ENCODE measurements at regions not wholly inside any gene's neighbourhood (a gene's known extent, or its start where the extent isn't known, plus 50 kb on each side); places are given as distances from the start of the nearest gene placed in this dataset.
"Not testable (repeated sequence)": the region's sequence is repeated elsewhere in the genome, so short reads cannot be mapped to it uniquely, and the experiment has no call there.

DNA sequence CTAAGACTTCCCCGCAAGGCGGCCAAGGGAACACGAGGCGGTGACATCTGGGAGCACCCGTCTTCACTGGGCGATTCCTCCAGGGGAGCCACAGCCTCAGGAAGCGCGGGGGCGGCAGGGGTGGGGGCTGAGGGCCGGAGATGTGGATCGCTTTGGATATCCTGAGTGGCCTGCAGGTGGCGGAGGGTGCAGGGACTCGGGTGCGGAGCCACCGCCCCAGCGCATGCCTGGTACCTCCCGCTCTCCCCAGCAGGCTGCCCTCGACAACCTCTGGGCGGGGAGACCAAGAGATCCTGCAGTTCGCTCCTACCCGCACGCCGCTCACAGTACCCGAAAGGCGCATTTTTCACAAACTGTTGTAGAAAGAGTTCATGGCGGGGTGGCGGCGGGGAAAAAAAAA lies 201.4 kb upstream of the PRKX start:
- H3K27ac Mint-ChIP-seq (ENCODE audit: unreplicated experiment); H3K4me1 Mint-ChIP-seq; H3K9me3 Mint-ChIP-seq; H3K4me3 Mint-ChIP-seq; H3K36me3 Mint-ChIP-seq (ENCODE audit: low read depth); H3K27me3 Mint-ChIP-seq (ENCODE audit: low read depth); DNase-seq (ENCODE audit: low read depth, low spot score): not testable (repeated sequence)

DNA sequence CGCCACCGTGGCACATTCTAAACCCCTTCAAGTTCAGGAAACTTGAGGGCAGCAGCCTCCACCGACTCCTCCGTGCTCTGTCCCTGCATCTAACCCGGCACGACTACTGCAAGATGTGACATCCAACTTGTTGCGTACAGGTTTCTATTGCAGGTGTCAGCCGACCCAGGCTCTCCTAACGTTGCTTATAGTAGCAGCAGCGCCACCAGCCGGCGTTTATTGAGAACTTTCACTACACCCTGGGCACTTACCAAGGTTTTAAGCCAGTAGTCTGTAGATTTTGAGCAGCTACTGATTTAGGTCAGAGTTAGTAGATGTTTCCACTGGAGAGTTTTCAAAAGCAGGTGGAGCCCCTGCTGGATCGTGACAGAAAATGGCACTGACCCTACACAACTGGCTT lies 200.6 kb upstream of the PRKX start:
- H3K27ac Mint-ChIP-seq (ENCODE audit: unreplicated experiment); DNase-seq (ENCODE audit: low read depth, low spot score); H3K4me3 Mint-ChIP-seq; H3K36me3 Mint-ChIP-seq (ENCODE audit: low read depth); H3K27me3 Mint-ChIP-seq (ENCODE audit: low read depth); H3K9me3 Mint-ChIP-seq; H3K4me1 Mint-ChIP-seq: not testable (repeated sequence)

DNA sequence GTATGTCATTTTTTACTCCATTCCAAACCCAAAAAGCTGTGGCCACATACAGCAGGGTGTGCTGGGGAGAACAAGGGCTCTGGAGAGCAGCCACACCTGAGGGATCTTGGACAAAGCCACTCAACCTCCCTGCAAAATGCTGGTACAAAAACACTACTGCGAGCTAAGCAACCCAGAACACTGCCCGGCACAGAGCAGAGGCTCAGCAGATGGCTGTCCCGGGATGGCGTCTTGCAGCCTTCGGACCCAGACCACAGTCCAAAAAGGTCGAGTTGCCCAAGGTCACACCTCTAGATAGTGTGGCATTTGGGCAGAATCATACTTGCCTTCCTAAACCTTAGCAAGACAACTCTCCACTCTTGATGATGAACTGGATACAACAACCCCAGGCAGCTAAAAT lies 197.6 kb upstream of the PRKX start:
- not testable (repeated sequence) for H3K4me1 Mint-ChIP-seq; DNase-seq (ENCODE audit: low read depth, low spot score); H3K27ac Mint-ChIP-seq (ENCODE audit: unreplicated experiment); H3K9me3 Mint-ChIP-seq; H3K36me3 Mint-ChIP-seq (ENCODE audit: low read depth); H3K27me3 Mint-ChIP-seq (ENCODE audit: low read depth); H3K4me3 Mint-ChIP-seq

DNA sequence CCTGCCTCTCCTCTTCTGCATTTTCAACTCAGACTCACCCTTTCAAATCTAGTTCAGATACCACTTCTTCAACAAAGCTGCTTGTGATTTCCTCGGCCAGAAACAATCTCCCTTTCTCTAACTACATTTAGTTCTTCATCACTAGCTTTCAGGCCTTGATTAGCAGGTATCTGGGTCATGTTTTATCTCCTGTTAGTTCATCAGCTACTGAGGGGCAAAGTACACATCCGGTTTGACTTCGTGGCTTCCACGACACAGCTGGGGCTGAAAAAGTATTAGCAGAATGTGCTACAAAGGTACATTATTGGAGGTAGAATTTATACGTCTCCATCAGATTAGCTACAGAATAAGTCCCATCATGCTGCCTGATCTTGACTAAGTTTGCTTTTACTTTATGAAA lies 197.2 kb upstream of the PRKX start:
- not testable (repeated sequence) for H3K4me1 Mint-ChIP-seq; H3K27me3 Mint-ChIP-seq (ENCODE audit: low read depth); H3K36me3 Mint-ChIP-seq (ENCODE audit: low read depth)

DNA sequence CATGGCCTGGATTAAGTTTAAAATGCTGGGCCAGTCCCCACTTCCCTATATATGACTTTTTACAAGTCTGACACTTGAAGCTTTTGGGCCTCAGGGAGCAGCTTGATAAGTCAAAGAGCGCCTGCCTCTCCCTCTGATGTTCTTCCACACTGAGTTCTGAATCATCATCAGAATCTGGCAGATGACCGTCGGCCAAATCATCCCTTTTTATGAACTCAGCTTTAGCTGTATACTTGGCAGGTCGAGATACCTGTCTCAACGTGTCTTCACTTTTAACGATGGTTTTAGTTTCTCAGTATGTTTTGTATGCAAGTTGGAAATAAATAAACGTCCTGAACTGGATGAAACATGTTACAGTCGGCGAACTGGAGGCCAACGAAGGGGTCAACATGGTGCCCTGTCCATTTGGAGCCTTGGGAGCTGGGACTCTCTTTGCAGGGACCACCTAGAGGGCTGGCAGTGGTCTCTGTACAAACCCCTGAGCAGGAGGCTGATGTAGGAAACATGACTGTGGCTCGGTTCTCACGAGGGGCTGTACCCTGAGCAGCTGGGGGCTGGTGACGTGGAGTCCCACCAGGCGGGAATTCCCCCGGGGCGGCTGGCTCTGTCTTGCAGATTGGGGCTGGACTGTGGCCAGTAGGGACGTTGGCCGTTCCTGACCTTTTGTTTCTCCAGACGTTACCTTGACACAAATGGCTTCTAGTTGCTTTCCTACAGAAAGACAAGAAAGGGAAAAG lies 192.2 kb upstream of the PRKX start:
- H3K27ac Mint-ChIP-seq (ENCODE audit: unreplicated experiment); DNase-seq (ENCODE audit: low read depth, low spot score); H3K9me3 Mint-ChIP-seq; H3K27me3 Mint-ChIP-seq (ENCODE audit: low read depth); H3K4me3 Mint-ChIP-seq; H3K4me1 Mint-ChIP-seq; H3K36me3 Mint-ChIP-seq (ENCODE audit: low read depth): not testable (repeated sequence)

More for the DNA sequence above, 197.2 kb upstream of the PRKX start:
- not testable (repeated sequence) for H3K9me3 Mint-ChIP-seq; H3K27ac Mint-ChIP-seq (ENCODE audit: unreplicated experiment); DNase-seq (ENCODE audit: low read depth, low spot score); H3K4me3 Mint-ChIP-seq

DNA sequence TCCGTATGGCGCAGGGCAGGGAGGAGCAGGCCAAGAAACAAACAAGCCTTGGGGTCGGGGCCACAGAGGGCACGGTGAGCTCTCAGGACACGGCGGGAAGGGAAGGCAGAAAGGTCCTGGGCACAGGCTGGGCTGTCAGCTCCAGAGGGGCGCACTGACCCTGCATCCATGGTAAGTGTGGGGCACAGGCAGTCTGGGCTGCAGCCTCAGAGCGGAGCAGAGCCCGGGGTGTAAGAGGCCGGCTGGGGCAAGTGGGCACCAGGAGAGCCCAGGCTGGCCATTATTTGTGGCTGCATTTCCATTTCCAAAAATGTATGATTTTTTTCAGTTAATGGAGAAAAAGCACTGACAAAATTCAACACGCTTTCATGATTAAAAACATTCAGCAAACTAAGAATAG lies 188.8 kb upstream of the PRKX start:
- not testable (repeated sequence) for H3K36me3 Mint-ChIP-seq (ENCODE audit: low read depth); H3K9me3 Mint-ChIP-seq; H3K4me1 Mint-ChIP-seq; H3K4me3 Mint-ChIP-seq; H3K27ac Mint-ChIP-seq (ENCODE audit: unreplicated experiment); H3K27me3 Mint-ChIP-seq (ENCODE audit: low read depth); DNase-seq (ENCODE audit: low read depth, low spot score)

DNA sequence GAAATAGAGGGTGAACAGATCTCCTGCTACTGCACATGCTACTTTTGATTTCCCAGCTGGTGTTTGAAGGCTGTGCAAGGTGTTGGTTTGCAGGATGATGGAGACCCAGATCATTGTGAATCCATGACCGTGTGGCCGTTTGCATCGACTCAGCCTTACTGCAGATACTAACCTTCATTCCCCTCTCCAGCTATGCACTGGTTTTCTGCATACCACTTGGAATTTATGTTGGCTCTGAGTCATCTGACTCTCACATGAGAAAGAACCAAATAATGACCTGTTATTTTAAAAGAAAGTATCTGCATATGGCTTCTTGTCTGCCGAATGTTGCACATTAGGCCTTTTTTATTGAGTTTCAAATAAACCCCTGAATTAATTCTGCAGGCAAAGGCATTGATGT lies 183.3 kb upstream of the PRKX start:
- H3K4me1 Mint-ChIP-seq; DNase-seq (ENCODE audit: low read depth, low spot score); H3K36me3 Mint-ChIP-seq (ENCODE audit: low read depth); H3K9me3 Mint-ChIP-seq; H3K4me3 Mint-ChIP-seq; H3K27me3 Mint-ChIP-seq (ENCODE audit: low read depth); H3K27ac Mint-ChIP-seq (ENCODE audit: unreplicated experiment): not testable (repeated sequence)

DNA sequence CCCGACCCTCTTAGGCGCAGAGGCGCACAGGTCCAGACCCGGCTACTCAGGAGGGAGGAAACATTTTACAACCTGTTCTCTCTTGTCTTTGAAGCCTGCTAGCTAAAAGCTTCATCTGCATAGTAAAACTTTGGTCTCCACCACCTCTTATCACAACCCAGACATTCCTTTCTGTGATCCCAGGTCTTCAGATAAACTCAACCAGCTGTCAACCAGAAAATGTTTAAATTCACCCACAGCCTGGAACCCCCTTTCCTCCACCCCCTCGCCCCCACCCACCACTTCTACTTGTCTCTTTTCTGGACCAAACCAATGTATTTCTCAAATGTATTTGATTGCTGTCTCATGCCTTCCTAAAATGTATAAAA lies 169.1 kb upstream of the PRKX start:
- H3K36me3 Mint-ChIP-seq (ENCODE audit: low read depth); H3K4me3 Mint-ChIP-seq; DNase-seq (ENCODE audit: low read depth, low spot score); H3K27me3 Mint-ChIP-seq (ENCODE audit: low read depth); H3K9me3 Mint-ChIP-seq; H3K4me1 Mint-ChIP-seq; H3K27ac Mint-ChIP-seq (ENCODE audit: unreplicated experiment): not testable (repeated sequence)

DNA sequence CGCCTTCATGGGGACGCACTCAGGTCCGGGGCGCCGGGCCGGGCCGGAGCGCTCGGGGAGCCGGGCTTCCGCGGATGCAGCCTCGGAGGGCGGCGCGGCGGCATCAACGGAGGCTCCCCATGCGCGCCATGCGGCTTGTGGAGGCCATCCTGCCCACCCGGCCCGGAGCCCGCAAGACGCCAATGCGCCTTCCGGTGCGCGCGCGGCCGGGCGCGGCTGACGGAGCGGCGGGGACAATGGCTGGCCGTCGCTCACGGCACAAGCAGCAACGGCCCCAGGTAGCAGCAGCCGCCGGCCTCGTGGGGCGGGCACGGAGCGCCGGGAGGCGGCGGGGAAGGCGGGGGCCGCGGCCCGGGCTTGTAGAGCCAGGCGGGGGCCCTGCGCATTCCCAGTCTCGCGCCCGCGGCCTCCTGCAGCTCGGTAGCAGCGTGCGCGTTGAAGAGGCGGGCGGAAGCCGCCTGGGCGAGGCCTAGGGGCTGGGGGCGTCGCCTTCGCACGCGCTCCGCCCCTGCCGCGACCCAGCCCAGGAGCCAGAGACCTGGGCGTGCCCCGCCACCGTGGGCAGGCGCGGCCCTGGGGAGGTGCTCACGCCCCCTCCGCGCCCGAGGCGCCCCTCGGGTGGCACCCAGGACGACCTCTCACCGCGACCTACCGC lies 168.6 kb upstream of the PRKX start:
- H3K36me3 Mint-ChIP-seq (ENCODE audit: low read depth); H3K4me3 Mint-ChIP-seq; H3K4me1 Mint-ChIP-seq; H3K27ac Mint-ChIP-seq (ENCODE audit: unreplicated experiment); DNase-seq (ENCODE audit: low read depth, low spot score); H3K27me3 Mint-ChIP-seq (ENCODE audit: low read depth); H3K9me3 Mint-ChIP-seq: not testable (repeated sequence)

DNA sequence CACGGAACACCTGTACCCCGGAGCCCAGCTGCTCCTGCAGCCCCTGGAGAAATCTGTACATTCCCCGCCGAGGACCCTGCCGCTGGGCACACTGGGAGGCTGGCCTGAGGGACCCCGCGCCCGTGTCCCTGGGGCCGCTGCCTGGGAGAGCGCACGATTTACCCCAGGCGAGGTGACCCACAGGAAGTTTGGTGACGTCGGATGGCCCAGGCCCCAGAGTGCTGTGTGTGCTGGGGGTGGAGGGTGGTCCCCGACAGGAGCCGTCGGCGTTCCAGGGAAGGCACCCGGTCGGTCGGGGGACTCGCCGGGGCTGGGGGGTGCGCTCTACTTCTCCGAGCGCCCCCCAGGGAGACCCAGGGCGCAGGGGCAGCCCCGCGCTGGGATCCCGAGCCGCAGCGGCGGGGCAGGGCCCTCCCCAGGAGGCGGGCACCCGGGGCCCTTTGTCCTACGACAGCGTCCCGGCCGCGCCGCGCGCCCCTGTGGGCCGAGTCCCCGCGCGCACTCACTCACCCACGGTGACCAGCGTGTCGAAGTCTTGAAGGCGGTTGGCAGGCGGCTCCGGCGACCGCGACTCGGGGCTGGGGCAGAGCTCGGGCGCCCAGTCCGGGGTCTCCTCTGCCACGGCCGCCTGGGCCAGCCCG lies 167.9 kb upstream of the PRKX start:
- H3K27ac Mint-ChIP-seq (ENCODE audit: unreplicated experiment); H3K4me1 Mint-ChIP-seq; H3K9me3 Mint-ChIP-seq; DNase-seq (ENCODE audit: low read depth, low spot score); H3K4me3 Mint-ChIP-seq; H3K27me3 Mint-ChIP-seq (ENCODE audit: low read depth); H3K36me3 Mint-ChIP-seq (ENCODE audit: low read depth): not testable (repeated sequence)

DNA sequence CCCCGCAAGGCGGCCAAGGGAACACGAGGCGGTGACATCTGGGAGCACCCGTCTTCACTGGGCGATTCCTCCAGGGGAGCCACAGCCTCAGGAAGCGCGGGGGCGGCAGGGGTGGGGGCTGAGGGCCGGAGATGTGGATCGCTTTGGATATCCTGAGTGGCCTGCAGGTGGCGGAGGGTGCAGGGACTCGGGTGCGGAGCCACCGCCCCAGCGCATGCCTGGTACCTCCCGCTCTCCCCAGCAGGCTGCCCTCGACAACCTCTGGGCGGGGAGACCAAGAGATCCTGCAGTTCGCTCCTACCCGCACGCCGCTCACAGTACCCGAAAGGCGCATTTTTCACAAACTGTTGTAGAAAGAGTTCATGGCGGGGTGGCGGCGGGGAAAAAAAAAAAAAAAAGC lies 162.9 kb upstream of the PRKX start:
- H3K27ac Mint-ChIP-seq (ENCODE audit: unreplicated experiment); H3K4me3 Mint-ChIP-seq; H3K4me1 Mint-ChIP-seq; H3K9me3 Mint-ChIP-seq; H3K27me3 Mint-ChIP-seq (ENCODE audit: low read depth); DNase-seq (ENCODE audit: low read depth, low spot score); H3K36me3 Mint-ChIP-seq (ENCODE audit: low read depth): not testable (repeated sequence)

DNA sequence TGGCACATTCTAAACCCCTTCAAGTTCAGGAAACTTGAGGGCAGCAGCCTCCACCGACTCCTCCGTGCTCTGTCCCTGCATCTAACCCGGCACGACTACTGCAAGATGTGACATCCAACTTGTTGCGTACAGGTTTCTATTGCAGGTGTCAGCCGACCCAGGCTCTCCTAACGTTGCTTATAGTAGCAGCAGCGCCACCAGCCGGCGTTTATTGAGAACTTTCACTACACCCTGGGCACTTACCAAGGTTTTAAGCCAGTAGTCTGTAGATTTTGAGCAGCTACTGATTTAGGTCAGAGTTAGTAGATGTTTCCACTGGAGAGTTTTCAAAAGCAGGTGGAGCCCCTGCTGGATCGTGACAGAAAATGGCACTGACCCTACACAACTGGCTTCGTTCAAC lies 162.2 kb upstream of the PRKX start:
- H3K27me3 Mint-ChIP-seq (ENCODE audit: low read depth); H3K9me3 Mint-ChIP-seq; H3K36me3 Mint-ChIP-seq (ENCODE audit: low read depth); DNase-seq (ENCODE audit: low read depth, low spot score); H3K27ac Mint-ChIP-seq (ENCODE audit: unreplicated experiment); H3K4me1 Mint-ChIP-seq; H3K4me3 Mint-ChIP-seq: not testable (repeated sequence)

DNA sequence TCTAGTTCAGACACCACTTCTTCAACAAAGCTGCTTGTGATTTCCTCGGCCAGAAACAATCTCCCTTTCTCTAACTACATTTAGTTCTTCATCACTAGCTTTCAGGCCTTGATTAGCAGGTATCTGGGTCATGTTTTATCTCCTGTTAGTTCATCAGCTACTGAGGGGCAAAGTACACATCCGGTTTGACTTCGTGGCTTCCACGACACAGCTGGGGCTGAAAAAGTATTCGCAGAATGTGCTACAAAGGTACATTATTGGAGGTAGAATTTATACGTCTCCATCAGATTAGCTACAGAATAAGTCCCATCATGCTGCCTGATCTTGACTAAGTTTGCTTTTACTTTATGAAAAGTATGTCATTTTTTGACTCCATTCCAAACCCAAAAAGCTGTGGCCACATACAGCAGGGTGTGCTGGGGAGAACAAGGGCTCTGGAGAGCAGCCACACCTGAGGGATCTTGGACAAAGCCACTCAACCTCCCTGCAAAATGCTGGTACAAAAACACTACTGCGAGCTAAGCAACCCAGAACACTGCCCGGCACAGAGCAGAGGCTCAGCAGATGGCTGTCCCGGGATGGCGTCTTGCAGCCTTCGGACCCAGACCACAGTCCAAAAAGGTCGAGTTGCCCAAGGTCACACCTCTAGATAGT lies 158.9 kb upstream of the PRKX start:
- DNase-seq (ENCODE audit: low read depth, low spot score); H3K4me1 Mint-ChIP-seq; H3K9me3 Mint-ChIP-seq; H3K4me3 Mint-ChIP-seq; H3K36me3 Mint-ChIP-seq (ENCODE audit: low read depth); H3K27me3 Mint-ChIP-seq (ENCODE audit: low read depth); H3K27ac Mint-ChIP-seq (ENCODE audit: unreplicated experiment): not testable (repeated sequence)

Data from neural crest cell (in vitro differentiated cells).